ENCODE measurements at regions not wholly inside any gene's neighbourhood (a gene's known extent, or its start where the extent isn't known, plus 50 kb on each side); places are given as distances from the start of the nearest gene placed in this dataset.

GRCh38 chr13:26484196-26484595 is 73.3 kb upstream of the WASF3 start (continued):
- TF ChIP-seq, protein P1, sequence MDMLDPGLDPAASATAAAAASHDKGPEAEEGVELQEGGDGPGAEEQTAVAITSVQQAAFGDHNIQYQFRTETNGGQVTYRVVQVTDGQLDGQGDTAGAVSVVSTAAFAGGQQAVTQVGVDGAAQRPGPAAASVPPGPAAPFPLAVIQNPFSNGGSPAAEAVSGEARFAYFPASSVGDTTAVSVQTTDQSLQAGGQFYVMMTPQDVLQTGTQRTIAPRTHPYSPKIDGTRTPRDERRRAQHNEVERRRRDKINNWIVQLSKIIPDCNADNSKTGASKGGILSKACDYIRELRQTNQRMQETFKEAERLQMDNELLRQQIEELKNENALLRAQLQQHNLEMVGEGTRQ (IDR thresholded peaks at IDR 0.05; ENCODE audit: low read depth, low read length) = no peak

- Histone ChIP-seq H3K36me3 (ENCODE audit: control insufficient read depth, insufficient read depth, low read length) (no peaks in the 10 kb centered on the region), H2AK5ac (ENCODE audit: low read depth, low read length) (no peak overlapping the region), H4K8ac (ENCODE audit: low read depth in 2 of 2, low read length in 2 of 2) (no peak overlapping the region), H3K4me1 (ENCODE audit: control insufficient read depth, insufficient read depth, low read length) (peaks cover 2% of the 10 kb centered on the region), H3K4me3 (ENCODE audit: insufficient read depth, low read depth, low read length) (no peak overlapping the region), H2BK5ac (ENCODE audit: low read depth, low read length, poor library complexity, severe bottlenecking) (no peak overlapping the region), H3K4ac (ENCODE audit: low read depth, low read length) (no peak overlapping the region), H4K91ac (ENCODE audit: insufficient read depth, low read depth, low read length) (no peak overlapping the region), H2AK9ac (replicated peaks; ENCODE audit: low read depth, low read length, poor library complexity) (no peak overlapping the region), H4K5ac (ENCODE audit: low read depth, low read length) (no peak overlapping the region), H3K56ac (ENCODE audit: extremely low read depth, insufficient read depth, low read length) (no peak overlapping the region), H3K79me1 (ENCODE audit: low read depth in 1 of 2, low read length in 2 of 2) (no peaks in the 10 kb centered on the region), H4K20me1 (ENCODE audit: insufficient read depth, low read length) (no peaks in the 10 kb centered on the region), H2BK120ac (ENCODE audit: low read depth, low read length) (no peak overlapping the region), H3K9ac (ENCODE audit: low read depth, low read length) (no peak overlapping the region), H3K9me3 (ENCODE audit: control insufficient read depth, insufficient read depth, low read length) (no peaks in the 10 kb centered on the region), H2BK20ac (ENCODE audit: low read depth, low read length) (no peak overlapping the region), H3K27ac (ENCODE audit: insufficient read depth, low read length) (no peak overlapping the region), H3K18ac (ENCODE audit: low read depth, low read length) (no peak overlapping the region), H3K14ac (replicated peaks; ENCODE audit: low read depth, low read length) (no peak overlapping the region), H2AFZ (replicated peaks; ENCODE audit: low read length, poor library complexity) (peak overlapping the region; percentile 61), H3K23ac (ENCODE audit: low read depth, low read length) (no peak overlapping the region), H3K4me2 (ENCODE audit: low read depth, low read length) (no peak overlapping the region), H3K27me3 (ENCODE audit: control insufficient read depth, insufficient read depth, low read length) (peaks cover 15% of the 10 kb centered on the region), H2BK15ac (ENCODE audit: low read depth, low read length) (no peak overlapping the region; the same call in 2 of the 3 replicates), H3K9me1 (ENCODE audit: insufficient read depth, low read length) (no peaks in the 10 kb centered on the region)
- dilution Hi-C loops (cut with HindIII; ENCODE audit: low sequenced_read_pairs, unreplicated experiment) (no loop called here), intact Hi-C loops (cut with micrococcal nuclease) (no loop called here), in situ Hi-C loops (cut with MboI; ENCODE audit: low sequenced_read_pairs) (loop anchor here (5.0 kb wide), 2 partner anchors 207 to 303 kb away; no protein-coding TSS in a partner anchor)
- POLR2A ChIA-PET (ENCODE audit: unreplicated experiment) = no interaction called here
- no peak for ATAC-seq (ENCODE audit: low read depth)
- WGBS, 2 experiments (ENCODE audit: extremely low coverage in 2 of 2, insufficient read length in 1 of 2) = 87% methylated on average over 4 of the region's 7 CpGs; no CpG with 5 or more reads in 1 of the 2 experiments
- no TSS peak for BruUV-seq (replicated peaks)
- no peak for TF ChIP-seq POLR2A (IDR thresholded peaks at IDR 0.05; ENCODE audit: low read depth, low read length)
- no peak for DNase-seq
- CTCF ChIA-PET = interaction anchor here (1.4 kb wide), 1 partner anchor 213 kb away, joined by 3 read pairs; no protein-coding TSS in a partner anchor
Measured at GRCh38 chr13:26485288-26485687, 72.2 kb upstream of the WASF3 start.

Data from IMR-90 (cell line).